PC-9 (cell line): ENCODE measurements at regions not wholly inside any gene's neighbourhood (a gene's known extent, or its start where the extent isn't known, plus 50 kb on each side); places are given as distances from the start of the nearest gene placed in this dataset.

Experiments
- BruUV-seq: library from RNA; stranded (reverse); fragments of 400-500 nt; replicated peaks from 2 replicates; lab custom pipeline; 2021; lab: Mats Ljungman, UMichigan
- CTCF ChIA-PET: fragments of 300-600 bp; sonication (Branson Sonifier 250); formaldehyde crosslinking; loops from one replicate; lab custom pipeline; 2022; ENCODE audit warnings: antibody characterized with exemption; lab: Charles Lee
- POLR2A ChIA-PET: fragments of 300-600 bp; sonication (Branson Sonifier 250); formaldehyde crosslinking; loops from one replicate; lab custom pipeline; 2022; ENCODE audit warnings: antibody characterized with exemption; ENCODE audit not compliant: unreplicated experiment; lab: Charles Lee
- DNase-seq, 2 experiments: peaks; one replicate each; pipeline versions ENCODE4 v3.0.0 to v3.0.0-alpha.2; 2015 to 2022; ENCODE audit warnings: mixed read lengths in 1 of 2
- H2AFZ ChIP-seq: fragments of 200-600 bp; sonication (generic); 2 replicates; pipeline ENCODE4 v1.8.1; 2017; ENCODE audit warnings: antibody characterized with exemption
- H3F3A ChIP-seq: fragments of 200-600 bp; sonication (generic); 2 replicates; pipeline ENCODE4 v1.8.1; 2017; ENCODE audit warnings: antibody characterized with exemption, mild to moderate bottlenecking, low read depth; ENCODE audit not compliant: insufficient read depth
- H3K27ac ChIP-seq: fragments of 200-600 bp; sonication (generic); 2 replicates; pipeline ENCODE4 v1.6.1; 2016; ENCODE audit warnings: mixed run types
- H3K27me3 ChIP-seq: fragments of 200-600 bp; sonication (generic); 2 replicates; pipeline ENCODE4 v1.6.1; 2016; ENCODE audit warnings: low read depth, mixed run types; ENCODE audit not compliant: insufficient read depth
- H3K36me3 ChIP-seq: fragments of 200-600 bp; sonication (generic); 2 replicates; pipeline ENCODE4 v1.6.1; 2016; ENCODE audit warnings: low read depth, mixed run types
- H3K4me1 ChIP-seq: fragments of 200-600 bp; sonication (generic); replicated peaks from 2 replicates; pipeline ENCODE4 v1.6.1; 2016; ENCODE audit warnings: mixed run types; ENCODE audit not compliant: insufficient read depth
- H3K4me2 ChIP-seq: fragments of 200-600 bp; sonication (generic); 2 replicates; pipeline ENCODE4 v1.6.1; 2017; ENCODE audit warnings: mixed run types
- H3K4me3 ChIP-seq: fragments of 200-600 bp; sonication (generic); 2 replicates; pipeline ENCODE4 v1.6.1; 2016; ENCODE audit warnings: mixed run types
- H3K79me2 ChIP-seq: fragments of 200-600 bp; sonication (generic); 2 replicates; pipeline ENCODE4 v1.6.1; 2017; ENCODE audit warnings: low read depth, mixed run types
- H3K9me2 ChIP-seq: fragments of 200-600 bp; sonication (generic); 2 replicates; pipeline ENCODE4 v1.8.1; 2017; ENCODE audit warnings: mild to moderate bottlenecking; ENCODE audit not compliant: insufficient read depth
- H3K9me3 ChIP-seq: fragments of 200-600 bp; sonication (generic); 2 replicates; pipeline ENCODE4 v1.8.1; 2016; ENCODE audit warnings: low read depth; ENCODE audit not compliant: insufficient read depth
- H4K20me1 ChIP-seq: fragments of 200-600 bp; sonication (generic); 2 replicates; pipeline ENCODE4 v1.8.1; 2017; ENCODE audit not compliant: insufficient read depth
- CTCF ChIP-seq: fragments of 200-600 bp; sonication (generic); conservative IDR thresholded peaks from 2 replicates; pipeline ENCODE4 v1.6.1; 2017; ENCODE audit warnings: mixed run types, antibody characterized with exemption, mild to moderate bottlenecking, moderate library complexity
- EZH2 ChIP-seq: fragments of 200-600 bp; sonication (generic); IDR thresholded peaks from 2 replicates; pipeline ENCODE4 v1.8.0; 2017; ENCODE audit warnings: antibody characterized with exemption, low read depth
- intact Hi-C: fragments of 100-400 bp; cut with micrococcal nuclease; formaldehyde crosslinking; loops from one replicate; pipeline ENCODE4 v1.10.0; 2022; ENCODE audit not compliant: unreplicated experiment

- no peak overlapping the region for H3K4me2 ChIP-seq
- no TSS peak for BruUV-seq
- H4K20me1 ChIP-seq = no peaks in the 10 kb centered on the region
- no peaks in the 10 kb centered on the region for H3K9me3 ChIP-seq
- H3K4me3 ChIP-seq = no peak overlapping the region
- TF ChIP-seq CTCF (no peak), EZH2 (no peak)
- DNase-seq = no peak
- ChIA-PET CTCF (no interaction called here), POLR2A (no interaction called here)
- H2AFZ ChIP-seq = no peak overlapping the region
- no peaks in the 10 kb centered on the region for H3K4me1 ChIP-seq
- no peaks in the 10 kb centered on the region for H3K79me2 ChIP-seq
- intact Hi-C loops = no loop called here
- no peaks in the 10 kb centered on the region for H3F3A ChIP-seq
- peaks cover 48% of the 10 kb centered on the region for H3K27me3 ChIP-seq
- no peaks in the 10 kb centered on the region for H3K36me3 ChIP-seq
- no peaks in the 10 kb centered on the region for H3K9me2 ChIP-seq
- no peak overlapping the region for H3K27ac ChIP-seq
These were observed 218.5 kb upstream of the HDAC4 start for GRCh38 chr2:239619369-239619768.

GRCh38 chr2:239616729-239617128, 215.9 kb upstream of the HDAC4 start:
- H4K20me1 ChIP-seq = no peaks in the 10 kb centered on the region
- no peaks in the 10 kb centered on the region for H3F3A ChIP-seq
- H3K27me3 ChIP-seq = peaks cover 43% of the 10 kb centered on the region
- intact Hi-C loops = no loop called here
- no peaks in the 10 kb centered on the region for H3K9me3 ChIP-seq
- H2AFZ ChIP-seq = no peak overlapping the region
- no peaks in the 10 kb centered on the region for H3K79me2 ChIP-seq
- no peak overlapping the region for H3K4me3 ChIP-seq
- H3K36me3 ChIP-seq = no peaks in the 10 kb centered on the region
- POLR2A ChIA-PET = interaction anchor here (0.5 kb wide), 2 partner anchors 215 to 473 kb away, joined by 3 to 6 read pairs; no protein-coding TSS in a partner anchor
- DNase-seq = no peak
- CTCF ChIA-PET = no interaction called here
- no TSS peak for BruUV-seq
- no peak for TF ChIP-seq EZH2
- no peak for TF ChIP-seq CTCF
- no peaks in the 10 kb centered on the region for H3K4me1 ChIP-seq
- no peak overlapping the region for H3K27ac ChIP-seq
- H3K4me2 ChIP-seq = no peak overlapping the region
- no peaks in the 10 kb centered on the region for H3K9me2 ChIP-seq

GRCh38 chr2:239612133-239612532, 211.3 kb upstream of the HDAC4 start:
- Histone ChIP-seq H3K36me3 (no peaks in the 10 kb centered on the region), H4K20me1 (no peaks in the 10 kb centered on the region), H3F3A (no peaks in the 10 kb centered on the region), H3K27me3 (peaks cover 76% of the 10 kb centered on the region), H2AFZ (no peak overlapping the region), H3K9me3 (no peaks in the 10 kb centered on the region), H3K4me2 (no peak overlapping the region), H3K4me3 (no peak overlapping the region), H3K27ac (no peak overlapping the region), H3K4me1 (no peaks in the 10 kb centered on the region), H3K9me2 (no peaks in the 10 kb centered on the region), H3K79me2 (no peaks in the 10 kb centered on the region)
- intact Hi-C loops = no loop called here
- BruUV-seq = no TSS peak
- CTCF ChIA-PET = no interaction called here
- POLR2A ChIA-PET = no interaction called here
- TF ChIP-seq EZH2 (no peak), CTCF (no peak)
- DNase-seq = no peak
